HEK293 (cell line): ENCODE measurements at regions not wholly inside any gene's neighbourhood (a gene's known extent, or its start where the extent isn't known, plus 50 kb on each side); places are given as distances from the start of the nearest gene placed in this dataset.
"Not testable (repeated sequence)": the region's sequence is repeated elsewhere in the genome, so short reads cannot be mapped to it uniquely, and the experiment has no call there.

Source experiments
- CTCF ChIA-PET: fragments of 350-600 bp; formaldehyde crosslinking; extraction: SDS; loops from one replicate; lab custom pipeline; 2021; ENCODE audit warnings: antibody characterized with exemption; lab: Yijun Ruan, JAX
- POLR2A ChIA-PET: fragments of 300-600 bp; formaldehyde crosslinking; extraction: SDS; loops from one replicate; lab custom pipeline; 2020; ENCODE audit warnings: antibody characterized with exemption, inconsistent platforms; lab: Yijun Ruan, JAX
- H3K27ac ChIP-seq: fragments of 200-500 bp; sonication (Bioruptor generic); 2 replicates; pipeline ENCODE4 v1.5.1; 2014; ENCODE audit warnings: low read depth, low read length, control low read depth, inconsistent platforms; ENCODE audit errors: extremely low read depth
- H3K36me3 ChIP-seq, 2 experiments: fragments of 200-500 bp in 1 of 2; sonication (Bioruptor generic) in 1 of 2; 1 replicate in 1 of 2; 2 replicates in 1 of 2; pipeline ENCODE4 v1.5.1; 2014 to 2017; ENCODE audit warnings: inconsistent platforms in 2 of 2, low read length in 2 of 2; ENCODE audit not compliant: control insufficient read depth in 2 of 2, insufficient read depth in 1 of 2
- H3K4me1 ChIP-seq: fragments of 200-500 bp; sonication (Bioruptor generic); 2 replicates; pipeline ENCODE4 v1.5.1; 2014; ENCODE audit warnings: mild to moderate bottlenecking, low read length, inconsistent platforms; ENCODE audit not compliant: control insufficient read depth, insufficient read depth
- H3K4me3 ChIP-seq: 2 replicates; pipeline ENCODE4 v1.5.1; 2011; ENCODE audit warnings: low read depth, mild to moderate bottlenecking, control low read depth, low read length, moderate library complexity
- H3K9me3 ChIP-seq: fragments of 200-500 bp; sonication (Bioruptor generic); 2 replicates; pipeline ENCODE4 v1.5.1; 2014; ENCODE audit warnings: low read depth, low read length, inconsistent platforms; ENCODE audit not compliant: control insufficient read depth, insufficient read depth
- FEZF1 ChIP-seq: fragments of 450-650 bp; formaldehyde crosslinking; IDR thresholded peaks from 2 replicates; pipeline ENCODE4 v1.5.1; 2016; ENCODE audit warnings: missing biosample characterization, missing genetic modification characterization
- GLI4 ChIP-seq: fragments of 450-650 bp; formaldehyde crosslinking; IDR thresholded peaks from 2 replicates; pipeline ENCODE4 v1.5.1; 2016; ENCODE audit warnings: missing biosample characterization, missing genetic modification characterization
- GLIS2 ChIP-seq: fragments of 450-650 bp; formaldehyde crosslinking; IDR thresholded peaks from 2 replicates; pipeline ENCODE4 v1.5.1; 2016; ENCODE audit warnings: missing biosample characterization, missing genetic modification characterization
- ZFP37 ChIP-seq: fragments of 450-650 bp; formaldehyde crosslinking; IDR thresholded peaks from 2 replicates; pipeline ENCODE4 v1.5.1; 2016; ENCODE audit warnings: missing biosample characterization, missing genetic modification characterization
- ZNF132 ChIP-seq: fragments of 450-650 bp; formaldehyde crosslinking; IDR thresholded peaks from 2 replicates; pipeline ENCODE4 v1.5.1; 2017; ENCODE audit warnings: missing biosample characterization, missing genetic modification characterization, borderline replicate concordance
- ZNF146 ChIP-seq: fragments of 450-650 bp; formaldehyde crosslinking; IDR thresholded peaks from 2 replicates; pipeline ENCODE4 v1.5.1; 2016; ENCODE audit warnings: missing biosample characterization, missing genetic modification characterization
- ZNF16 ChIP-seq: fragments of 450-650 bp; formaldehyde crosslinking; IDR thresholded peaks from 2 replicates; pipeline ENCODE4 v1.5.1; 2016; ENCODE audit warnings: low read depth, missing biosample characterization, missing genetic modification characterization
- ZNF174 ChIP-seq: fragments of 450-650 bp; formaldehyde crosslinking; IDR thresholded peaks from 2 replicates; pipeline ENCODE4 v1.5.0; 2017; ENCODE audit warnings: missing biosample characterization, mild to moderate bottlenecking, missing genetic modification characterization
- ZNF548 ChIP-seq: fragments of 450-650 bp; formaldehyde crosslinking; IDR thresholded peaks from 2 replicates; pipeline ENCODE4 v1.5.1; 2016; ENCODE audit warnings: missing biosample characterization, missing genetic modification characterization
- ZNF555 ChIP-seq: fragments of 450-650 bp; formaldehyde crosslinking; conservative IDR thresholded peaks from 2 replicates; pipeline ENCODE4 v1.5.1; 2017; ENCODE audit warnings: missing biosample characterization, mild to moderate bottlenecking, missing genetic modification characterization, inconsistent platforms
- ZNF660 ChIP-seq: fragments of 450-650 bp; IDR thresholded peaks from 2 replicates; pipeline ENCODE4 v1.5.1; 2018; ENCODE audit warnings: missing biosample characterization, mild to moderate bottlenecking, missing genetic modification characterization
- ZNF837 ChIP-seq: fragments of 450-650 bp; formaldehyde crosslinking; IDR thresholded peaks from 2 replicates; pipeline ENCODE4 v1.5.1; 2016; ENCODE audit warnings: missing biosample characterization, missing genetic modification characterization
- TF ChIP-seq, protein P1 (sequence below): fragments of 450-650 bp; IDR thresholded peaks from 2 replicates; pipeline ENCODE4 v1.5.1; 2018; ENCODE audit warnings: missing biosample characterization, mild to moderate bottlenecking, missing genetic modification characterization
- TF ChIP-seq, protein P2 (sequence below): fragments of 450-650 bp; formaldehyde crosslinking; IDR thresholded peaks from 2 replicates; pipeline ENCODE4 v1.5.1; 2016; ENCODE audit warnings: missing biosample characterization, missing genetic modification characterization
- TF ChIP-seq, protein P3 (sequence below): fragments of 450-650 bp; formaldehyde crosslinking; IDR thresholded peaks from 2 replicates; pipeline ENCODE4 v1.5.1; 2016; ENCODE audit warnings: missing biosample characterization, missing genetic modification characterization
- TF ChIP-seq, protein P4 (sequence below): fragments of 450-650 bp; formaldehyde crosslinking; IDR thresholded peaks from 2 replicates; pipeline ENCODE4 v1.5.1; 2016; ENCODE audit warnings: missing biosample characterization, missing genetic modification characterization
- TF ChIP-seq, protein P5 (sequence below): fragments of 450-650 bp; formaldehyde crosslinking; IDR thresholded peaks from 2 replicates; pipeline ENCODE4 v1.5.1; 2016; ENCODE audit warnings: missing biosample characterization, missing genetic modification characterization
- TF ChIP-seq, protein P6 (sequence below): fragments of 450-650 bp; formaldehyde crosslinking; IDR thresholded peaks from 2 replicates; pipeline ENCODE4 v1.5.1; 2016; ENCODE audit warnings: missing biosample characterization, missing genetic modification characterization, low read depth
- TF ChIP-seq, protein P7 (sequence below): fragments of 450-650 bp; formaldehyde crosslinking; IDR thresholded peaks from 2 replicates; pipeline ENCODE4 v1.5.1; 2017; ENCODE audit warnings: missing biosample characterization, missing genetic modification characterization

DNA sequence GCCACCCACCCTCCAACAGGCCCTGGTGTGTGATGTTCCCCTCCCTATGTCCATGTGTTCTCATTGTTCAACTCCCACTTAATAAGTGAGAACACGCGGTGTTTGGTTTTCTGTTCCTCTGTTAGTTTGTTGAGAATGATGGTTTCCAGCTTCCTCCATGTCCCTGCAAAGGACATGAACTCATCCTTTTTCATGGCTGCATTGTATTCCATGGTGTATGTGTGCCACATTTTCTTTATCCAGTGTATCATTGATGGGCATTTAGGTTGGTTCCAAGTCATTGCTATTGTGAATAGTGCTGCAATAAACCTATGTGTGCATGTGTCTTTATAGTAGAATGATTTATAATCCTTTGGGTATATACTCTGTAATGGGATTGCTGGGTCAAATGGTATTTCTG is 424.2 kb upstream of the MEF2C start:
- POLR2A ChIA-PET, CTCF ChIA-PET: not testable (repeated sequence)
- TF ChIP-seq ZNF146 = peak; percentile 73

DNA sequence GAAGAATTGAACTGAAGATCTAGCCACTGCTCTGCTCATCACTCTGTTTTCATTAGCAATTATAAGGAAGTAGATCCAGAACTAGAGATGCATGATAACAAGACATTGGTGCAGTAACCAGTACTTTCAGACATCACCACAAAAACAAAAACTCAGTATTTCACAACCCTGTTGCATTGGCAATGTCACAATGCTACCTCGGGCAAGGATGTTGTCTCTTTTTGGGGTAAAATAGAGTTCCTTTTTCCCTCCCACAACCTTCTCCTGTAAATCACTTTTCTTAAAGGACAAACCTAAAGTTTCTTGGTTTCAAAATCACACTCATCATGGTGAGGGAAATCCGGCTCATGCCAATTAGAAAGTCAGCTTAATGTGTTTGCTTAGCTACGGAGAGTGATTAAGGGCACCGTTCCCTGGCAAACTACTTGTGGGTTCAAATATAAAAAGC is 420.1 kb upstream of the MEF2C start:
- no peaks in the 10 kb centered on the region for H3K9me3 ChIP-seq
- TF ChIP-seq FEZF1 (tag by site-specific recombination) = no peak
- TF ChIP-seq ZNF16 (tag by site-specific recombination) = no peak
- TF ChIP-seq, protein P1, sequence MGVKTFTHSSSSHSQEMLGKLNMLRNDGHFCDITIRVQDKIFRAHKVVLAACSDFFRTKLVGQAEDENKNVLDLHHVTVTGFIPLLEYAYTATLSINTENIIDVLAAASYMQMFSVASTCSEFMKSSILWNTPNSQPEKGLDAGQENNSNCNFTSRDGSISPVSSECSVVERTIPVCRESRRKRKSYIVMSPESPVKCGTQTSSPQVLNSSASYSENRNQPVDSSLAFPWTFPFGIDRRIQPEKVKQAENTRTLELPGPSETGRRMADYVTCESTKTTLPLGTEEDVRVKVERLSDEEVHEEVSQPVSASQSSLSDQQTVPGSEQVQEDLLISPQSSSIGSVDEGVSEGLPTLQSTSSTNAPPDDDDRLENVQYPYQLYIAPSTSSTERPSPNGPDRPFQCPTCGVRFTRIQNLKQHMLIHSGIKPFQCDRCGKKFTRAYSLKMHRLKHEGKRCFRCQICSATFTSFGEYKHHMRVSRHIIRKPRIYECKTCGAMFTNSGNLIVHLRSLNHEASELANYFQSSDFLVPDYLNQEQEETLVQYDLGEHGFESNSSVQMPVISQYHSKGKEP = no peak
- no peak for TF ChIP-seq ZNF174 (tag by site-specific recombination)
- no peak for TF ChIP-seq ZNF837
- TF ChIP-seq GLIS2 = no peak
- no peak for TF ChIP-seq ZNF132 (tag by site-specific recombination)
- TF ChIP-seq, protein P2, sequence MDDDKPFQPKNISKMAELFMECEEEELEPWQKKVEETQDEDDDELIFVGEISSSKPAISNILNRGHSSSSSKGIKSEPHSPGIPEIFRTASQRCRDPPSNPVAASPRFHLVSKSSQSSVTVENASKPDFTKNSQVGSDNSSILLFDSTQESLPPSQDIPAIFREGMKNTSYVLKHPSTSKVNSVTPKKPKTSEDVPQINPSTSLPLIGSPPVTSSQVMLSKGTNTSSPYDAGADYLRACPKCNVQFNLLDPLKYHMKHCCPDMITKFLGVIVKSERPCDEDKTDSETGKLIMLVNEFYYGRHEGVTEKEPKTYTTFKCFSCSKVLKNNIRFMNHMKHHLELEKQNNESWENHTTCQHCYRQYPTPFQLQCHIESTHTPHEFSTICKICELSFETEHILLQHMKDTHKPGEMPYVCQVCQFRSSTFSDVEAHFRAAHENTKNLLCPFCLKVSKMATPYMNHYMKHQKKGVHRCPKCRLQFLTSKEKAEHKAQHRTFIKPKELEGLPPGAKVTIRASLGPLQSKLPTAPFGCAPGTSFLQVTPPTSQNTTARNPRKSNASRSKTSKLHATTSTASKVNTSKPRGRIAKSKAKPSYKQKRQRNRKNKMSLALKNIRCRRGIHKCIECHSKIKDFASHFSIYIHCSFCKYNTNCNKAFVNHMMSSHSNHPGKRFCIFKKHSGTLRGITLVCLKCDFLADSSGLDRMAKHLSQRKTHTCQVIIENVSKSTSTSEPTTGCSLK (tag by site-specific recombination) = no peak
- TF ChIP-seq, protein P3, sequence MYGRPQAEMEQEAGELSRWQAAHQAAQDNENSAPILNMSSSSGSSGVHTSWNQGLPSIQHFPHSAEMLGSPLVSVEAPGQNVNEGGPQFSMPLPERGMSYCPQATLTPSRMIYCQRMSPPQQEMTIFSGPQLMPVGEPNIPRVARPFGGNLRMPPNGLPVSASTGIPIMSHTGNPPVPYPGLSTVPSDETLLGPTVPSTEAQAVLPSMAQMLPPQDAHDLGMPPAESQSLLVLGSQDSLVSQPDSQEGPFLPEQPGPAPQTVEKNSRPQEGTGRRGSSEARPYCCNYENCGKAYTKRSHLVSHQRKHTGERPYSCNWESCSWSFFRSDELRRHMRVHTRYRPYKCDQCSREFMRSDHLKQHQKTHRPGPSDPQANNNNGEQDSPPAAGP = no peak
- TF ChIP-seq GLI4 = no peak
- H3K27ac ChIP-seq = no peak overlapping the region
- no peaks in the 10 kb centered on the region for H3K36me3 ChIP-seq
- ChIA-PET POLR2A (no interaction called here), CTCF (interaction anchor here (1.3 kb wide), 1 partner anchor 11 kb away, joined by 3 read pairs; no protein-coding TSS in a partner anchor)
- H3K4me1 ChIP-seq = no peaks in the 10 kb centered on the region
- no peak overlapping the region for H3K4me3 ChIP-seq

More for the DNA sequence above, 424.2 kb upstream of the MEF2C start:
- H3K36me3 ChIP-seq, H3K4me1 ChIP-seq, H3K4me3 ChIP-seq, H3K27ac ChIP-seq, H3K9me3 ChIP-seq: not testable (repeated sequence)

DNA sequence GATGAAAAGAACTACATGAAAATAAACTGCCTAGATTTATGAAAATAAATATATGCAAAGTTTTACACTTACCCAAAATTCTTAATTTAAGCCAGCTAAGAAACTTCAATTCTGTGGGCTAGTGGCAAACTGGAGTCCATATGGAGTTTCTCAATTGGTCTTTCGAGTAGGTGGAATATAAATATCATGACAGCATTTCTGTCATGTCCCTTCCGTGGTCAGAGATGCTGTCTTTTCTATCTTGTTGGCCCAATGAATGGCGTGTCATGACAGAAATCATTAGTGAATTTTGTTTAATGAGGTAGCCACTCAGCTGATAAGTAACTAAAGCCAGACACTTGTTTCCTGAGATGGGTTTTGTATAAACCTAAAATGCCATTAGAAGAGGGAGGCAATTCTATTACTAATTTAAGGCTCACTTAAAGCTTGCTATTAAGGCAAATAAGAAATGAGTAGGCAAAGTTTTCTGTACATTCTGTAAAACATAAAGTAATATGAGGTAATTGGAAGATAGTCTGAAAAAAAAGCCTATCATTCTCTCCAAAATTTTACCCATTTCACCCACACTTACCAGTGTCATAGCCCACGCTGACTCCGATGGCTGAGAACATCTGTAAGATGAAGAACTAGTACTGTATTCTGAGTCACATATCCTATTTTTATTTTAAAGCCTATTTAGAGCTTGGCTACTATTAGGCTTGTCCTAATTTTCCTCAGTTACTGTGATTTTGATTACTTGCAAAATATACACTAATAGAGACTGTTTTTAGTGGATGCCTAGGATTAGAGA is 419.3 kb upstream of the MEF2C start:
- ChIA-PET CTCF (interaction anchor here (0.6 to 1.3 kb wide), 2 partner anchors 11 to 108 kb away, joined by 3 to 9 read pairs; no protein-coding TSS in a partner anchor), POLR2A (no interaction called here)
- no peaks in the 10 kb centered on the region for H3K36me3 ChIP-seq
- TF ChIP-seq ZNF548 (no peak), ZNF555 (tag by site-specific recombination) (no peak), ZFP37 (tag by site-specific recombination) (no peak), ZNF660 (tag by site-specific recombination) (no peak), ZNF146 (no peak)
- TF ChIP-seq, protein P4, sequence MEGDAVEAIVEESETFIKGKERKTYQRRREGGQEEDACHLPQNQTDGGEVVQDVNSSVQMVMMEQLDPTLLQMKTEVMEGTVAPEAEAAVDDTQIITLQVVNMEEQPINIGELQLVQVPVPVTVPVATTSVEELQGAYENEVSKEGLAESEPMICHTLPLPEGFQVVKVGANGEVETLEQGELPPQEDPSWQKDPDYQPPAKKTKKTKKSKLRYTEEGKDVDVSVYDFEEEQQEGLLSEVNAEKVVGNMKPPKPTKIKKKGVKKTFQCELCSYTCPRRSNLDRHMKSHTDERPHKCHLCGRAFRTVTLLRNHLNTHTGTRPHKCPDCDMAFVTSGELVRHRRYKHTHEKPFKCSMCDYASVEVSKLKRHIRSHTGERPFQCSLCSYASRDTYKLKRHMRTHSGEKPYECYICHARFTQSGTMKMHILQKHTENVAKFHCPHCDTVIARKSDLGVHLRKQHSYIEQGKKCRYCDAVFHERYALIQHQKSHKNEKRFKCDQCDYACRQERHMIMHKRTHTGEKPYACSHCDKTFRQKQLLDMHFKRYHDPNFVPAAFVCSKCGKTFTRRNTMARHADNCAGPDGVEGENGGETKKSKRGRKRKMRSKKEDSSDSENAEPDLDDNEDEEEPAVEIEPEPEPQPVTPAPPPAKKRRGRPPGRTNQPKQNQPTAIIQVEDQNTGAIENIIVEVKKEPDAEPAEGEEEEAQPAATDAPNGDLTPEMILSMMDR (tag by site-specific recombination) = no peak
- TF ChIP-seq, protein P5, sequence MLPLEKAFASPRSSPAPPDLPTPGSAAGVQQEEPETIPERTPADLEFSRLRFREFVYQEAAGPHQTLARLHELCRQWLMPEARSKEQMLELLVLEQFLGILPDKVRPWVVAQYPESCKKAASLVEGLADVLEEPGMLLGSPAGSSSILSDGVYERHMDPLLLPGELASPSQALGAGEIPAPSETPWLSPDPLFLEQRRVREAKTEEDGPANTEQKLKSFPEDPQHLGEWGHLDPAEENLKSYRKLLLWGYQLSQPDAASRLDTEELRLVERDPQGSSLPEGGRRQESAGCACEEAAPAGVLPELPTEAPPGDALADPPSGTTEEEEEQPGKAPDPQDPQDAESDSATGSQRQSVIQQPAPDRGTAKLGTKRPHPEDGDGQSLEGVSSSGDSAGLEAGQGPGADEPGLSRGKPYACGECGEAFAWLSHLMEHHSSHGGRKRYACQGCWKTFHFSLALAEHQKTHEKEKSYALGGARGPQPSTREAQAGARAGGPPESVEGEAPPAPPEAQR (tag by site-specific recombination) = no peak
- TF ChIP-seq, protein P6, sequence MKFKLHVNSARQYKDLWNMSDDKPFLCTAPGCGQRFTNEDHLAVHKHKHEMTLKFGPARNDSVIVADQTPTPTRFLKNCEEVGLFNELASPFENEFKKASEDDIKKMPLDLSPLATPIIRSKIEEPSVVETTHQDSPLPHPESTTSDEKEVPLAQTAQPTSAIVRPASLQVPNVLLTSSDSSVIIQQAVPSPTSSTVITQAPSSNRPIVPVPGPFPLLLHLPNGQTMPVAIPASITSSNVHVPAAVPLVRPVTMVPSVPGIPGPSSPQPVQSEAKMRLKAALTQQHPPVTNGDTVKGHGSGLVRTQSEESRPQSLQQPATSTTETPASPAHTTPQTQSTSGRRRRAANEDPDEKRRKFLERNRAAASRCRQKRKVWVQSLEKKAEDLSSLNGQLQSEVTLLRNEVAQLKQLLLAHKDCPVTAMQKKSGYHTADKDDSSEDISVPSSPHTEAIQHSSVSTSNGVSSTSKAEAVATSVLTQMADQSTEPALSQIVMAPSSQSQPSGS = no peak
- TF ChIP-seq, protein P7, sequence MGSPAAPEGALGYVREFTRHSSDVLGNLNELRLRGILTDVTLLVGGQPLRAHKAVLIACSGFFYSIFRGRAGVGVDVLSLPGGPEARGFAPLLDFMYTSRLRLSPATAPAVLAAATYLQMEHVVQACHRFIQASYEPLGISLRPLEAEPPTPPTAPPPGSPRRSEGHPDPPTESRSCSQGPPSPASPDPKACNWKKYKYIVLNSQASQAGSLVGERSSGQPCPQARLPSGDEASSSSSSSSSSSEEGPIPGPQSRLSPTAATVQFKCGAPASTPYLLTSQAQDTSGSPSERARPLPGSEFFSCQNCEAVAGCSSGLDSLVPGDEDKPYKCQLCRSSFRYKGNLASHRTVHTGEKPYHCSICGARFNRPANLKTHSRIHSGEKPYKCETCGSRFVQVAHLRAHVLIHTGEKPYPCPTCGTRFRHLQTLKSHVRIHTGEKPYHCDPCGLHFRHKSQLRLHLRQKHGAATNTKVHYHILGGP (tag by site-specific recombination) = no peak

More for the DNA sequence above, 419.3 kb upstream of the MEF2C start:
- no peaks in the 10 kb centered on the region for H3K4me1 ChIP-seq
- no peak overlapping the region for H3K4me3 ChIP-seq
- no peak overlapping the region for H3K27ac ChIP-seq
- no peaks in the 10 kb centered on the region for H3K9me3 ChIP-seq
